Esophagus muscularis mucosa (tissue), 4 donors: ENCODE measurements at regions not wholly inside any gene's neighbourhood (a gene's known extent, or its start where the extent isn't known, plus 50 kb on each side); places are given as distances from the start of the nearest gene placed in this dataset.

Experiments used
- DNase-seq: peaks from one replicate; pipeline ENCODE4 v3.0.0-alpha.2; 2017; ENCODE audit errors: extremely low spot score
- H3K27ac ChIP-seq, 4 donors: fragments of 200-600 bp; sonication (generic); replicated peaks in 1 of 4; 1 replicate in 3 of 4; 2 replicates in 1 of 4; pipeline ENCODE4 v1.5.1; 2016 to 2019; ENCODE audit warnings: mild to moderate bottlenecking in 1 of 4
- H3K27me3 ChIP-seq, 4 donors: fragments of 200-600 bp; sonication (generic); one replicate each; pipeline versions ENCODE4 v1.5.1 to v1.6.0; 2016 to 2019
- H3K36me3 ChIP-seq, 4 donors: fragments of 200-600 bp; sonication (generic); one replicate each; pipeline ENCODE4 v1.5.1; 2016 to 2019
- H3K4me1 ChIP-seq, 4 donors: fragments of 200-600 bp; sonication (generic); one replicate each; pipeline ENCODE4 v1.5.1; 2016 to 2019
- H3K4me3 ChIP-seq, 4 donors: fragments of 200-600 bp; sonication (generic); 1 replicate in 2 of 4; 2 replicates in 2 of 4; pipeline ENCODE4 v1.5.1; 2016 to 2019; ENCODE audit warnings: mild to moderate bottlenecking in 4 of 4, moderate library complexity in 1 of 4
- H3K9me3 ChIP-seq, 4 donors: fragments of 200-600 bp; sonication (generic); 1 replicate in 3 of 4; 2 replicates in 1 of 4; pipeline ENCODE4 v1.5.1; 2016 to 2019
- CTCF ChIP-seq, 3 experiments: fragments of 200-600 bp in 2 of 3; fragments of 450-650 bp in 1 of 3; sonication (generic) in 2 of 3; IDR thresholded peaks; one replicate each; pipeline ENCODE4 v1.5.1; 2017 to 2019; ENCODE audit warnings: antibody characterized with exemption in 3 of 3, mild to moderate bottlenecking in 2 of 3, moderate library complexity in 1 of 3
- EP300 ChIP-seq: sonication (generic); formaldehyde crosslinking; IDR thresholded peaks from one replicate; pipeline ENCODE4 v1.6.1; 2017; ENCODE audit warnings: antibody characterized with exemption
- POLR2A ChIP-seq: fragments of 450-650 bp; IDR thresholded peaks from one replicate; pipeline ENCODE4 v1.6.1; 2017; ENCODE audit warnings: antibody characterized with exemption, moderate library complexity, mild to moderate bottlenecking, low read depth
- POLR2AphosphoS5 ChIP-seq, 2 donors: sonication (generic); formaldehyde crosslinking; IDR thresholded peaks; one replicate each; pipeline ENCODE4 v1.6.1; 2017; ENCODE audit warnings: antibody characterized with exemption in 2 of 2
- WGBS: methylation state at CpG from one replicate; pipeline ENCODE4 v1.1.5; 2018; 5-methylcytosine and 5-hydroxymethylcytosine counted together
- intact Hi-C: fragments of 100-400 bp; cut with DNase I; formaldehyde crosslinking; loops from one replicate; pipeline ENCODE4 v1.15.1; 2023

GRCh38 chr4:137070614-137071013 lies 461.7 kb downstream of the PCDH18 start:
- TF ChIP-seq POLR2AphosphoS5 (IDR thresholded peaks at IDR 0.05) (no peak), CTCF (IDR thresholded peaks at IDR 0.05) (no peak), POLR2A (no peak), EP300 (no peak)
- 95% methylated on average over 2 of the region's 2 CpGs for WGBS
- no peaks in the 10 kb centered on the region for H3K4me1 ChIP-seq
- no peaks in the 10 kb centered on the region for H3K27me3 ChIP-seq
- peaks cover 0 to 2% (median 0%) of the 10 kb centered on the region in 4 donors for H3K9me3 ChIP-seq
- no peak overlapping the region for H3K27ac ChIP-seq
- H3K4me3 ChIP-seq: no peak overlapping the region
- no peaks in the 10 kb centered on the region for H3K36me3 ChIP-seq
- DNase-seq: no peak
- intact Hi-C loops: no loop called here

- no peak for DNase-seq
- WGBS: 92% methylated on average over 2 of the region's 2 CpGs
- Histone ChIP-seq H3K36me3 (no peaks in the 10 kb centered on the region), H3K9me3 (no peaks in the 10 kb centered on the region), H3K27me3 (no peaks in the 10 kb centered on the region), H3K4me3 (no peak overlapping the region), H3K27ac (no peak overlapping the region), H3K4me1 (no peaks in the 10 kb centered on the region)
- intact Hi-C loops: no loop called here
- TF ChIP-seq POLR2A: no peak
- TF ChIP-seq CTCF (IDR thresholded peaks at IDR 0.05): no peak
- no peak for TF ChIP-seq POLR2AphosphoS5 (IDR thresholded peaks at IDR 0.05)
- no peak for TF ChIP-seq EP300
Observed at GRCh38 chr4:137069473-137069872, 462.8 kb downstream of the PCDH18 start.

DNA sequence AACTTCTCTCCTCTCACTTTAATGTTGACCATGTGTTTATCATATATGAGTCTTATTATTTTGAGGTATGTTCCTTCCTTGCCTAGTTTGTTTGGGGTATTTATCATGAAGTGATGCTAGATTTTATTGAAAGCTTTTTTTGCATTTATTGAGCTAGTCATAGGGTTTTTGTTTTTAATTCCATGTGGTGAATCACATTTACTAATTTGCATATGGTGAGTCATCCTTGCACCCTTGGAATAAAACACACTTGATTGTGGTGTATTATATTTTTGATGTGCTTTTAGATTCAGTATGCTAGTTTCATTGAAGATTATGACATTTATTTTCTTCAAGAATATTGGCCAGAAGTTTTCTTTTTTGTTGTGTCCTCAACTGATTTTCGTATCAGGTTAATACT lies 464.6 kb downstream of the PCDH18 start:
- Histone ChIP-seq H3K4me1 (no peaks in the 10 kb centered on the region), H3K9me3 (no peaks in the 10 kb centered on the region), H3K4me3 (no peak overlapping the region), H3K27me3 (no peaks in the 10 kb centered on the region), H3K36me3 (no peaks in the 10 kb centered on the region), H3K27ac (no peak overlapping the region)
- TF ChIP-seq EP300 (no peak), CTCF (IDR thresholded peaks at IDR 0.05) (no peak), POLR2AphosphoS5 (IDR thresholded peaks at IDR 0.05) (no peak), POLR2A (no peak)
- intact Hi-C loops: no loop called here
- no peak for DNase-seq
- 91% methylated on average over 1 of the region's 1 CpG for WGBS

GRCh38 chr4:137065311-137065710 lies 467.0 kb downstream of the PCDH18 start:
- 70% methylated on average over 1 of the region's 1 CpG for WGBS
- no peak overlapping the region for H3K27ac ChIP-seq
- H3K4me3 ChIP-seq: no peak overlapping the region
- DNase-seq: no peak
- no peaks in the 10 kb centered on the region for H3K9me3 ChIP-seq
- no peaks in the 10 kb centered on the region for H3K4me1 ChIP-seq
- no peaks in the 10 kb centered on the region for H3K36me3 ChIP-seq
- intact Hi-C loops: no loop called here
- no peaks in the 10 kb centered on the region for H3K27me3 ChIP-seq
- TF ChIP-seq POLR2AphosphoS5 (IDR thresholded peaks at IDR 0.05) (no peak), POLR2A (no peak), EP300 (no peak), CTCF (IDR thresholded peaks at IDR 0.05) (no peak)

- Histone ChIP-seq H3K4me1 (no peaks in the 10 kb centered on the region), H3K36me3 (no peaks in the 10 kb centered on the region), H3K9me3 (no peaks in the 10 kb centered on the region), H3K27ac (no peak overlapping the region), H3K27me3 (no peaks in the 10 kb centered on the region), H3K4me3 (no peak overlapping the region)
- 92% methylated on average over 2 of the region's 2 CpGs for WGBS
- DNase-seq: no peak
- intact Hi-C loops: no loop called here
- TF ChIP-seq CTCF (IDR thresholded peaks at IDR 0.05): no peak
- TF ChIP-seq EP300: no peak
- no peak for TF ChIP-seq POLR2AphosphoS5 (IDR thresholded peaks at IDR 0.05)
- no peak for TF ChIP-seq POLR2A
Observed at GRCh38 chr4:137063961-137064360, 468.3 kb downstream of the PCDH18 start.
